Activated T-helper 1 cell treated with anti-CD3 and anti-CD28 coated beads, Interleukin-12 subunit alpha, Interleukin-12 subunit beta, Interleukin-2, Interleukin-4 antibody, amounts not matched to agents 30 ng/mL and 10 ng/mL and 1 ng/mL, durations not matched to agents 14 hours and 24 hours and 36 hours (primary cell): ENCODE measurements at regions not wholly inside any gene's neighbourhood (a gene's known extent, or its start where the extent isn't known, plus 50 kb on each side); places are given as distances from the start of the nearest gene placed in this dataset.
A peak's percentile ranks its signal among the peaks of the same experiment; 100 is the strongest.
"Not testable (repeated sequence)": the region's sequence is repeated elsewhere in the genome, so short reads cannot be mapped to it uniquely, and the experiment has no call there.

Source experiments
- DNase-seq: peaks from one replicate; pipeline ENCODE4 v3.0.0; 2021; ENCODE audit warnings: low spot score
- H3K27ac Mint-ChIP-seq: one replicate; pipeline ENCODE4 v1.8.0; 2021; ENCODE audit warnings: mild to moderate bottlenecking, mixed read lengths
- H3K27me3 Mint-ChIP-seq: one replicate; pipeline ENCODE4 v1.8.0; 2022; ENCODE audit warnings: mild to moderate bottlenecking, moderate library complexity, mixed read lengths; ENCODE audit not compliant: insufficient read depth
- H3K36me3 Mint-ChIP-seq: one replicate; pipeline ENCODE4 v1.8.0; 2021; ENCODE audit warnings: low read depth, mixed read lengths
- H3K4me1 Mint-ChIP-seq: one replicate; pipeline ENCODE4 v1.8.0; 2021; ENCODE audit warnings: low read depth, mixed read lengths
- H3K4me3 Mint-ChIP-seq: one replicate; pipeline ENCODE4 v1.8.0; 2021; ENCODE audit warnings: mild to moderate bottlenecking, moderate library complexity, mixed read lengths
- H3K9me3 Mint-ChIP-seq: one replicate; pipeline ENCODE4 v1.8.0; 2021; ENCODE audit warnings: mixed read lengths
- intact Hi-C: fragments of 100-400 bp; cut with micrococcal nuclease; formaldehyde crosslinking; loops from one replicate; pipeline ENCODE4 v1.15.1; 2024

- H3K4me3 Mint-ChIP-seq, result no peak overlapping the region
- no peak for DNase-seq
- H3K4me1 Mint-ChIP-seq, result peaks cover 19% of the 10 kb centered on the region
- H3K27ac Mint-ChIP-seq, result no peak overlapping the region
- peaks cover 1% of the 10 kb centered on the region for H3K36me3 Mint-ChIP-seq
- no peaks in the 10 kb centered on the region for H3K27me3 Mint-ChIP-seq
- no peaks in the 10 kb centered on the region for H3K9me3 Mint-ChIP-seq
- intact Hi-C loops, result no loop called here
Observed at GRCh38 chr18:76712511-76713140, 109.7 kb upstream of the ZNF236 start.

GRCh38 chr18:76710646-76711520 is 111.5 kb upstream of the ZNF236 start:
- H3K27ac Mint-ChIP-seq, result no peak overlapping the region
- H3K4me3 Mint-ChIP-seq, result no peak overlapping the region
- peaks cover 19% of the 10 kb centered on the region for H3K4me1 Mint-ChIP-seq
- intact Hi-C loops, result no loop called here
- H3K27me3 Mint-ChIP-seq, result peaks cover 4% of the 10 kb centered on the region
- DNase-seq, result no peak
- H3K9me3 Mint-ChIP-seq, result no peaks in the 10 kb centered on the region
- H3K36me3 Mint-ChIP-seq, result peaks cover 1% of the 10 kb centered on the region

DNA sequence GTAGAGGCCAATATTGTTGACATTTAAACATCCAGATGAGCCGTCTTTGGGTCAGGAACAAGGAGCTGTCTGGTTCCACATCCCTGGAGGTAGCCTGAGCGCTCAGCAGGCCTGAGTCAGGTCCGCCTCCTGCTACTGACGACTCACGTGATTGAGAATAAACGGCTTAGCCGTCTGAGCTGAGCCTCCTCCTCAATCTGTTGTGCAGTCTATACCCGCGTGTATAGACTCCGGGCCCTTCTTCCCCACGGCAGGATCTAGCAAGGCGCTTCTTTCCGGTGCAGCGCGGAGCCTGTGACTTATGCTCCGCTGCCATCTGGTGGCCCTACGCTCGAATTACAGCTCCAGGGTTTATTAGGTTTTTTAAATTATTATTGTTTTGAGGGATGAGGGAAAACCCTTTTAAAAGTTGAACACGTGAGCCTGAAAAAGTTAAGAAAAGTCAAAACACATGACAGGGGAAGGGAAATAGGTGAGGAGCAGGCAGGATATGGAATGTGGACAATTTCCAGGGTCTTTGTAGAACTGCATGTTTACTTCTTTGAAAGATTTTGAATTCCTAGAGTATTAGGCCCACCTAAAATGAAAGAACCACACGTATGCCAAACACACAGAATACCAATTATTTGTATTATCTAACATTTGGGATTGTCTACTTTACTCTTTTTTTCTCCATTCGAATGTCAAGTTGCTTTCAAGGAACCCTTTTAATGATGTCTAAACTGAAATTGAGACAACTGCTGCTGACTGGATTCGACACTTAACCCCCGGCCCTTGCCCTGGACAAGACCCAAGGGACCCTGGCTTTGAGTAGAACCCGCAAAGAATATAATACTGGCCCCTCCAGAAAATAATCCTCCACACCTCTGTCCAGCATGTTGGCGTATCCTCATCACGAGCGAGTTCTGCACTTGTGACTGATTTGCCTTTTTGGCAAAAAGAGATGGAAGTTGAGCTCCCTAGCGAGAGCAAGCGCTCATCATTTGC is 112.4 kb upstream of the ZNF236 start:
- Mint-ChIP-seq H3K27ac (no peak overlapping the region), H3K4me3 (no peak overlapping the region), H3K9me3 (no peaks in the 10 kb centered on the region), H3K27me3 (peaks cover 11% of the 10 kb centered on the region), H3K4me1 (peaks cover 19% of the 10 kb centered on the region), H3K36me3 (peaks cover 1% of the 10 kb centered on the region)
- intact Hi-C loops, result loop anchor here (1.0 kb wide), 3 partner anchors 11 to 311 kb away; no protein-coding TSS in a partner anchor
- peak; percentile 49 for DNase-seq

DNA sequence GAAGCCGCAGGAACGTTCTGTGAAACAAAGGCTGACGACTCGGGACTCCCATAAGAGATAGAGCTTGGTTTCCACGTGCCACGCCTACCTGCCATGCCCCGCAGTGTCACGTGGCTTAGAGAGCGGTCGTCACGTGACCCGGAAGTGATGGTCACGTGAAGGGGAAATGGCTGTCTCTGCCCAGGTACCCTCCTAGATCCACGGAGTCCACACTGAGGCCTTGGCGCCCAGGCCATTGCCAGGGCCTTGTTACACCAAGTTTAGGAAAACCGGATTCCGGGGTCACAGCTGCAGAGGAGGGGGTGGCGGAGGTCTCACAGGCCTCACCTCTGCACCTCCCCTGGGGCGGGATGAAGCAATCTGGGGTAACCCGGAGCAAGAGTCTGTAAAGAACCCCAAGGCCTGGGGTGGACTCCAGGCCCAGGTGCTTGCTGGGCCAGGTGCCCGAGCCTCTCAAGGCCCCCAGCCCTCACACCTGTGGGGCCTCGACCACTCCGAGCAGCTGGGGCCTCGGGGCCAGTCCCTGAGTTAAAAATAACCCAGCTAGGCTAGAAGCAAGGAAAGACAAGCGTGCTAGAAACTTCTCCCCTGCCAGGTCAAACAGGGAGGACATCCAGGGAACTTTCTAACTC is 113.5 kb upstream of the ZNF236 start:
- Mint-ChIP-seq H3K4me3 (no peak overlapping the region), H3K9me3 (no peaks in the 10 kb centered on the region), H3K27ac (no peak overlapping the region), H3K4me1 (peaks cover 19% of the 10 kb centered on the region), H3K27me3 (peaks cover 14% of the 10 kb centered on the region), H3K36me3 (peaks cover 1% of the 10 kb centered on the region)
- no peak for DNase-seq
- intact Hi-C loops, result loop anchor here (1.0 kb wide), 3 partner anchors 12 to 310 kb away; no protein-coding TSS in a partner anchor

DNA sequence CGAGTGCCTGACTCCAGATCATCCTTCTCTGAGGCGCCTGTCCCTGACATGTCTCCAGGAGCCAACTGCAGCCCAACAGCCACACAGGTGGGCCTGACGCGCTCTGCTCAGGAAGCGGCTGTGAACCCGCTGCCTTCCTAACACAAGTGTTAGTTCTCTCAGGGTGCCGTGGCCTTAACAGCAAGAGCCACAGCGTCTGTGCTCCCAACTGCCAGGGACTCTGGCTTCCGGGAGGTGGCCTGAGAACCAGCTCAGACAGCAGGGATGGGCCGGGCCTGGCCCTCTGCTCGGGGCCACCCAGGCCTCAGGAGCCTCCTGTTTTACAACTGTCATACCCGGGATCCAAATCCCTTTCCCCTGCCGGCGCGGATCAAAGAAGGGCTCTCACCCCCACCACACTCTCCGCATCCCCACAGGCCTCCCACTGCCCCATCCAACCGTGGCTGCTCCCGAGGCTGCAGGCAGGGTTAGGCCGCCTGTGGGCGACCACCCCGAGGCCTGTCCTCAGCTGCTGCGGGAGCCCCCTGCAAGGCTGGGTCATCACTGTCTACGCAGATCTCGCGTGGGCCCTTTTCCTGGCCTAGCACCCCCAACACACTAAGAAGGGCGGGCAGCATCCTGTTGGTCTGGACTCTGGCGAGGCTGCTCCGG is 114.2 kb upstream of the ZNF236 start:
- intact Hi-C loops, result no loop called here
- Mint-ChIP-seq H3K27ac (no peak overlapping the region), H3K36me3 (peaks cover 1% of the 10 kb centered on the region), H3K27me3 (peaks cover 20% of the 10 kb centered on the region), H3K9me3 (no peaks in the 10 kb centered on the region), H3K4me1 (peaks cover 19% of the 10 kb centered on the region), H3K4me3 (no peak overlapping the region)
- no peak for DNase-seq

GRCh38 chr18:76707534-76707933 is 114.8 kb upstream of the ZNF236 start:
- H3K36me3 Mint-ChIP-seq, result no peaks in the 10 kb centered on the region
- intact Hi-C loops, result no loop called here

DNA sequence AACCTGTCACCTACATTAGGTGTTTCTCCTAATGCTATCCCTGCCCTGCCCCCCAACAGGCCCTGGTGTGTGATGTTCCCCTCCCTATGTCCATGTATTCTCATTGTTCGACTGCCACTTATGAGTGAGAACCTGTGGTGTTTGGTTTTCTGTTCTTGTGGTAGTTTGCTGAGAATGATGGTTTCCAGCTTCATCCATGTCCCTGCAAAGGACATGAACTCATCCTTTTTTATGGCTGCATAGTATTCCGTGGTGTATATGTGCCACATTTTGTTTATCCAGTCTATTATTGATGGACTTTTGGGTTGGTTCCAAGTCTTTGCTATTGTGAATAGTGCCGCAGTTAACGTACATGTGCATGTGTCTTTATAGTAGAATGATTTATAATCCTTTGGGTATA is 117.8 kb upstream of the ZNF236 start:
- peaks cover 45% of the 10 kb centered on the region for H3K27me3 Mint-ChIP-seq
- H3K4me3 Mint-ChIP-seq, H3K4me1 Mint-ChIP-seq, H3K27ac Mint-ChIP-seq, DNase-seq, intact Hi-C loops, H3K9me3 Mint-ChIP-seq, H3K36me3 Mint-ChIP-seq: not testable (repeated sequence)

More at GRCh38 chr18:76707534-76707933, 114.8 kb upstream of the ZNF236 start:
- Mint-ChIP-seq H3K27me3 (peaks cover 25% of the 10 kb centered on the region), H3K4me3 (no peak overlapping the region), H3K9me3 (no peaks in the 10 kb centered on the region), H3K27ac (no peak overlapping the region), H3K4me1 (peaks cover 19% of the 10 kb centered on the region)
- DNase-seq, result no peak

DNA sequence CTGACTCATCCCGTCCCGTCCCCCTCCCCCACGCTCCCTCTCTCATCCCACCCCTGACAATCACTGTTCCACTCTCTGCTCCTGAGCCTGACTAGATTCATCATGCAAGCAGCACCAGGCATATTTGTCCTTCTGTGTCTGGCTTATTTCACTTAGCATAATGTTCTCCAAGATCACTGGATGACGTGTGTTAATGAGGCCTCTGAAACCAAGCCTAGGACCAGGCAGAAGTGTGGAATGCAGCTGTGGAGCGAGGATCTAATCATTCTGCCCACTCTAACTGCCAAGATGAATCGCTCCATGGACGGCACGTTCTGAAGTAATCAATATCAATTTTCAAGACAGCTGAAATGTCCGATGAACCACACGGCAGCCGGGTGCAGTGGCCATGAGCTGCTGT is 122.4 kb upstream of the ZNF236 start:
- H3K27me3 Mint-ChIP-seq, result peaks cover 58% of the 10 kb centered on the region
- intact Hi-C loops, result no loop called here
- no peak for DNase-seq
- peaks cover 5% of the 10 kb centered on the region for H3K4me1 Mint-ChIP-seq
- H3K9me3 Mint-ChIP-seq, result no peaks in the 10 kb centered on the region
- H3K27ac Mint-ChIP-seq, result no peak overlapping the region
- no peaks in the 10 kb centered on the region for H3K36me3 Mint-ChIP-seq
- H3K4me3 Mint-ChIP-seq, result no peak overlapping the region

DNA sequence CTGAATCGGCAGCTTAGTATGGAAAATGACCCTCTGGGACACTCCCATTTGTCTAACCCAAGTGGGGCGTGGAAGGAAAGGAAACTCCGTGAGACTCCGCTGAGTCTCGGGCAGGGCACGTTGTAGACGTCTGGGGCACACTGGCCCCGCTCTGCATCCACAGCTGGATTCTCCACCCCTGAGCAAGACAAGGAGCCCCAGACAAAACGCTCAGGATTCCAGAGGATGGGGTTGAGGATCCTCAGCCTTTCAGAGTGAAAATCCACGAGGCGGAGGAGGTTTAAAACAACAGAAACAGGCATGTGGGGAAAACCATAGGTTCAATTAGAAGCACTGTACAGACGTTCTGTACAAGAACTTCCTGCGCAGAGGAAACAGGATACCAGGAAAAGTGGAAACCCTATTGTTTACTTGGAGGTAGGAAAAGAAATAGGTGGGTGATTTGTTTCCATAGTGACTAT is 124.9 kb upstream of the ZNF236 start:
- Mint-ChIP-seq H3K4me1 (peaks cover 5% of the 10 kb centered on the region), H3K27me3 (peaks cover 48% of the 10 kb centered on the region), H3K36me3 (no peaks in the 10 kb centered on the region), H3K9me3 (no peaks in the 10 kb centered on the region), H3K27ac (no peak overlapping the region), H3K4me3 (no peak overlapping the region)
- intact Hi-C loops, result no loop called here
- DNase-seq, result no peak

DNA sequence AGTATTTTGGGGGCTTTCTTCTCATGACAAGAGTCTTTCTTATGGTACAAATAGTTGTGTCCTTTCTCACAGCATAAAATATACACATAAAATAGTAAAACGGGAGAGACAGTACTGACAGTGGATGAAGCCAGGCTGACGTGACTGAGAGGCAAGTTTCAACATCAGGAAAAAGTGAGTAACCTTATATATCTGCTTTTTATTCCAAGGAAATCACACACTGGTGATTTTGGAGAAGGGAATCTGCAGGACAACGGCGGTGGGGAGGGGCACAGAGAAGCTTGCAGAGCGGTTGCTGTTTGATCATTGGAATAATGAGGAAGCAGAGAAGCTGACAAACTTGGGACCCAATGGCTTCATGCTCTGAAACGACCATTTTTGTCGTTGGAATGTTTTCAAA is 130.6 kb upstream of the ZNF236 start:
- DNase-seq, result no peak

GRCh38 chr18:76689646-76690264 is 132.6 kb upstream of the ZNF236 start:
- no peaks in the 10 kb centered on the region for H3K9me3 Mint-ChIP-seq
- no peak overlapping the region for H3K27ac Mint-ChIP-seq
- H3K4me3 Mint-ChIP-seq, result no peak overlapping the region
- intact Hi-C loops, result no loop called here
- DNase-seq, result no peak
- H3K4me1 Mint-ChIP-seq, result peaks cover 14% of the 10 kb centered on the region
- H3K36me3 Mint-ChIP-seq, result no peaks in the 10 kb centered on the region
- peaks cover 22% of the 10 kb centered on the region for H3K27me3 Mint-ChIP-seq

More for the DNA sequence above, 130.6 kb upstream of the ZNF236 start:
- Mint-ChIP-seq H3K4me3 (no peak overlapping the region), H3K36me3 (no peaks in the 10 kb centered on the region), H3K9me3 (no peaks in the 10 kb centered on the region), H3K4me1 (peaks cover 12% of the 10 kb centered on the region), H3K27ac (no peak overlapping the region), H3K27me3 (peaks cover 24% of the 10 kb centered on the region)
- intact Hi-C loops, result no loop called here
